ENCODE measurements at regions not wholly inside any gene's neighbourhood (a gene's known extent, or its start where the extent isn't known, plus 50 kb on each side); places are given as distances from the start of the nearest gene placed in this dataset.

DNA sequence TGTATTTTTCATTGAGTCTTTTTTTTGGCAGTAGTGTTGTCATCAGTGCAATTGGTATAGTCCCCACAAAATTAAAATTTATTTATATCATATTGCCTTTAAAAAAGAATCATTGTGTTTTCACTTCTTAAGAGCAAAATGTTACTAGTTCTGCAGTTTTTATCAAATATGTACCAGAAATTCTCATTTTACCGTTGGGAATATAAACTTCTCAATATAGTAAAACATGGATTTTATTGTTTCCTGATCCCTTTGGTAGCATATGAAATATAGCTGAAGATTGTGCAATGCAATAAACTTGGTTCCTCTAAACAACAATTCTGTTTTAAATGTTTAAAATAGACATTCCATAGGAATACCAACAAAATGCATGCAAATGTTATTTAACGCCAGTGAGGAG is 306.5 kb upstream of the PCDH20 start:
- no peak for DNase-seq

- DNase-seq, result no peak
Observed at GRCh38 chr13:61712621-61713020, 297.0 kb upstream of the PCDH20 start.

DNA sequence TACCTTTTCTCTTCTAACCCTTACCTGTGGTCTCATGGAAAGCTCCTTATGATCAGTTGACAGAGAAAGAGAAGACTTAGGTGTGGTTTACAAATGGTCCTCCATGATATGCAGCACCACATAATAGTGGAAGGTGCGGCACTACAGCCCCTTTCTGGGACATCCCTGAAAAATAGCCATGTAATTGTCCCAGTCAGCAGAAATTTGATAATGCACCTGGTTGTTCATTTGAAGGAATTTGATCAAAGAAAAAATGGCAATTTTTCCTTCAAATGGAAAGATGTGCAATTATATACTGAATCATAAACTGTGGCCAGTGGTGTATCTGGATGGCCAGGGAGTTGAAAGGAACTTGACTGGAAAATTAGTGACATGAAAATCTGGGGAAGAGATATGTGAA is 293.6 kb upstream of the PCDH20 start:
- DNase-seq, result no peak

DNA sequence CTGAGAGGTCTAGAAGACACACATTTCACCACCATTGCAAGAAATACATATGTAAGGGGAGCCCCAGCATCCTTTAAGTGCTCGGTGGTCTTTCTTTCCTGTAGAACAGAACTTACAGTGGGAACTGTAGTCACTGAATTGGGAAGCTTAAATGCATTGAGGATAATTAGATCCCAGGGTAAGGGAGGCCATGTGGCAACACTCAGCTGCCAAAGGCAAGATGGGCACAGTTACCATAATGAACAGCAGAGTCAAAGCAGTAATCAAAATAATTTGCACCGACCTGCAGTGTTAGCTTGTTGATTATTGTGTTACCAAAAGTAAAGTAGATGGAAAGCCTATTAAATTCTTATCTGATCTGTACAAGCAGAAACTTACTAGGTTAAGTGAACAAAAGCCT is 291.2 kb upstream of the PCDH20 start:
- DNase-seq, result no peak

DNA sequence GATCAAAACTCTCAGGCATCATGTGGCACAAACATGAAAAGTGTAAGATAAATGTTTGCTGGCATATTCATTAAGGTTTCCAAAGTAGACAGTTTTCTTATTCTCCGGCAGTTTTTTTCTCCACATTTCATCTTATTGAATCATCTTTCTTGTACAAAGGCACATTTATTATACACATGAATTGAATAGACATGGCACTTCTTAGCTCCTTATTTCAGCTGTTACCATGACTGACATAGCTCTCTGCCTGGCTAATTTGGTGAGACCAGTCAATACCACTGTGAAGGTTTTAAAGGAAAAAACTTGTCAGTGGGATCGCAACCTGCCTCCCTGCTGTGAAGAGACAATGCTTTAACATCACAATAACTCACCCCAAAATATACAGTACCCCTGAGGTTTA is 285.0 kb upstream of the PCDH20 start:
- DNase-seq, result no peak

GRCh38 chr13:61700181-61700580 is 284.5 kb upstream of the PCDH20 start:
- no peak for DNase-seq

GRCh38 chr13:61696676-61697075 is 281.0 kb upstream of the PCDH20 start:
- no peak for DNase-seq

DNA sequence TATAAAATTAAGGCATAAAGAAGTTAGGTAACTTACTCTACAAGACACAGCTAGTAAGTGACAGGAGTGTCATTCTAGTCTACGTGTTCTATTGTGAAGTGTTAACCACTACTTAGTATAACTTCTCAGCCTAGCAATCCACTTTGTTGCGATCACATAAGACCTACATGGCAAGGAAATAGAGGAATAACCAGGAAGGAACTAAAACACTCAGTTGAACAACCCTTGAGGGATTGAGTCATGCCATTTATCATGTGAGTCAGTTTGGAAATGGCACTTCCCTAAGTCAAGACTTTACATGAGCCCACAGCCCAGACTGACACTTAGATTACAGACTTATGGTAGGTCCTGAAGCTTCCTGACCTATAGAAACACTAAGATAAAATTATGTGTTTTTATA is 279.5 kb upstream of the PCDH20 start:
- DNase-seq, result no peak

DNA sequence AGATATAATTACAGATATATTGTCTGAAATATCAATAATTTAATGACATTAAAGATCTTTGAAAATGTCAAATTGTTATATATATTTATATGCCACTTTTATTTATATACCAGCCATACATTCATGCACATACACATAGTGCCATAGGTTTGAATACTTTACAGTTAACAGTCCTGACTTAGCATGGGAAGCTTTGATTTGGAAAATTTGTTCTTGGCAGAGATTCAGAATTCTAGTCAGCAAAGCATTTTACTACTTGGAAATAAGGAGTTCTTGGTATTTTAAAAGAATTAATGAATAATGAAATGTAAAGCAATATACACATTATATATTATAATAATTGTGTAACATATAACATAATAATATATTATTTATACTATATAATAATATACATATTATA is 277.0 kb upstream of the PCDH20 start:
- DNase-seq, result no peak

GRCh38 chr13:61685682-61686012 is 270.0 kb upstream of the PCDH20 start:
- DNase-seq, result no peak

DNA sequence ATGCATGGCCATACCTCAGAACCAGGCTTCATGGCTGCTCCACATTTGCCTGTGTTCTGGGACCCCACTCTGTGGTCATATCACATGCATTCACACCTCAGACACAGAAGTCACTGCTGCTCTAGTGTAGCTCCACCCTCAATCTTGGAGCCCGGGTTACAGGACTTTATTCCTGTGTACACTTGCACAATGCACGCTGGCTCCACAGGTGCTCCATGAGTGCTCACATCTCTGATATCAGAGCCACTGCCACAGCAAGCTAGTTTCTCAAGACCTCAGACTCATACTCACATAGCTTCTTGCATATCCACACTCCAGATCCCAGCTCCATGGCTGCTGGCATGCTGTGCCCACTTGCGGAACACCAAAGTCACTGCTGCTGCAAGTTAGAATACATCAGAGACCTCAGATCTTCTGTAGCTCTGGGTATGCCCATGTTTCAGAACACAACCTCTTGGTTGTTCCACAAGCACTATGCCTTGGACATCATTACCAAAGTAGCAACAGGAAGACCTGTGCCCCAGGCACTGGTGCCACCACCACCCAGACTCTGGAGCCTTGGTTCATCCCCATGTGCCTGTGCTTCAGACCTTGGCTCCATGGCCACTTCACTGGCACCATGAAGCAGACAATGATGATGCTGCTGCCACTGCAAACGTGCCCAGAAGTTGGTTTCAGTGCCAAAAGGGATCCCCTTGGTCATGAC is 269.5 kb upstream of the PCDH20 start:
- DNase-seq, result no peak

- DNase-seq, result no peak
Observed at GRCh38 chr13:61672756-61673155, 257.1 kb upstream of the PCDH20 start.

- DNase-seq, result no peak
Observed at GRCh38 chr13:61670384-61671161, 254.9 kb upstream of the PCDH20 start.

GRCh38 chr13:61664801-61665705 is 249.4 kb upstream of the PCDH20 start:
- no peak for DNase-seq

DNA sequence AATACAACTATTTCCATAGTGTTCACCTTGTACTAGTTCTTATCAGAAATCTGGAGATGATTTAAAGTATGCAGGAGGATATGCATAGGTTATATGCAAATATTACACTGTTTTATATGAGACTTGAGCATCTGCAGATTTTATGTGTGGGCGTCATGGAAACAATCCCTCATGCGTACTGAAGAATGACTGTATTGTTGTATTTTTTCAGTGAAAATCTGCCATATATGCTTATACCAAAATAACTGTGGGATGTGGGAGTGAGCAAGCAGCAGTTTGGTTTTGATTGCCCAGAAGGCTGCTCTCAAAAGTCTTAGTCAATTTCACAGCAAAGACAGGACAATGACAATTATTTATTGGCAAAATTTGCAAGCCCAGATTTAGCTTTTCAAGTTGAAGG is 238.8 kb upstream of the PCDH20 start:
- no peak for DNase-seq

DNA sequence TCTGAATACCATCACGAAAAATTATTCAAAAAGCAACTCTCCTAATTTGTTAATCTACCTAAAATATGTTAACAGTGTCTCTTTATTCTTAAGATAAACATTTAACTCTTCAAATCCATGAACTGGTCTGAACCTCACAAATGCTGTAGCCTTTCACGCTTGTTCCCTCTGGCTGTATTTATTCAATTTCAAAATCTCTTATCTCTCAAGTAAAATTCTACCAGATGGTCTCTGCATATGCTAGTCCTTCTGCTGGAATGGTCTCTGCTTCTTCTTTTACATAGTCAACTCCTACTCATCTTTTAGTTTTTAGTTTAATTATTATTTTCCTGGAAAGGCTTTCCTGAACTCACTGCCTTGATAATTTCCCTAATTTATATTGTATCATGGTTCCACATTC is 232.9 kb upstream of the PCDH20 start:
- no peak for DNase-seq

- no peak for DNase-seq
Observed at GRCh38 chr13:61612192-61612591, 196.5 kb upstream of the PCDH20 start.

- no peak for DNase-seq
Observed at GRCh38 chr13:61608138-61608537, 192.5 kb upstream of the PCDH20 start.

DNA sequence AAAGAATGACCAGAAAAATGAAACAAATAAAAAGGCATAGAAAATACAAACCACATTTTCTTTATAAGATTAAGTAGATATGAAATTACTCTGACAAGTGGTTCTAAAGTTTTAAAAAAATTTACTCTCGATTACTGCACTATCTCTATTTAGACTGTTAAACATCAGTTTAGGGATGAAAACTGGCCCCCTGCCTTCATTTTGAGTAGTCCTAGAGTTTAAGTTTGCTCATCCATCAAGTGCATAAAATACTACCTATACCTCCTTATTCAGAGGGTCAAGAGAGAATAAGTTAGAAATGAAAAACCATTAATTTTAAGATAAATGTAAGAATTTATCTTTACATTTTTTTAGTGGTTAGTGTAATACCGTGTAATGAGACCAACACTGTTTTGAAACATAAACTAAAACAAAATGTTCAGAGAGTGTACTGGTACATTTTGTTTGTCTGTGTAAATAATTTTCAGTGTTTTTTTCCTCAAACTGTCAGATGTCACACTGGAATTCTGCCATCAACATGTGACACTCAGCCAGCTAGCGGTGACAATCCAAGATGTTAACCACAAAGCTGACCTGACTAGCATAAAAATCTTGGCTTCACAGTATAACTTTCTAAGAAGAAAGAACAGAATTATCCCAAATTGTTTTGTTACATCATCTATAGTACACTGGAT is 184.8 kb upstream of the PCDH20 start:
- no peak for DNase-seq

DNA sequence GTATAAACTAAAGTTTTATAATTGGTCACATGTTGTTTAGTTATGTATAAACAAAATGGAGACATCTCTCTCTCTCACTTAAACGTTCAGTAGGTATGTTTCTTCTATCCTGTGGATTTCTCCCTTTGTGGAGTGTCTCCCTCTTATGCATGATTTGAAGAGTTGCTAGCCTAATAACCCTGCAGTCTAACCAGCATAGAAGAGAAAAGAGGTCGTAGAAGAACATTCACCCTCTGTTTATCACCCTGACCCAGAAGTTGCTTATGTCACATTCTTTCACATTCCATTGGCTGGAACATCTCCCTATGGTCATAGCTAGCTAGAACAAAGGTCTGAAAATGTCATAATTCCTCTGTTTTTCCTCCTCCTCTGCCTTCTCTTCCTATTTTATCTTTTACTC is 176.8 kb upstream of the PCDH20 start:
- no peak for DNase-seq

DNA sequence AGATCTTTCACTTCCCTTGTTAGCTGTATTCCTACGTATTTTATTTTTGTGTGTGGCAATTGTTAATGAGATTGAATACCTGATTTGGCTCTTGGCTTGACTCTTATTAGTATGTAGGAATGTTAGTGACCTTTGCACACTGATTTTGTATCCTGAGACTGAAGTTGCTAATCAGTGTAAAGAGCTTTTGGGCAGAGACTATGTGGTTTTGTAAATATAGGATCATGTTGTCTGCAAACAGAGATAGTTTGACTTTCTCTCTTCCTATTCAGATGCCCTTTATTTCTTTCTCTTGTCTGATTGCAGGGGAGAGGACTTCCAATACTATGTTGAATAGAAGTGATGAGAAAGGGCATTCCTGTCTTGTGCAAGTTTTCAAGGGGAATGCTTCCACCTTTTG is 160.3 kb upstream of the PCDH20 start:
- no peak for DNase-seq

- DNase-seq, result no peak
Observed at GRCh38 chr13:61563645-61564044, 148.0 kb upstream of the PCDH20 start.

- DNase-seq, result no peak
Observed at GRCh38 chr13:61546911-61547310, 131.3 kb upstream of the PCDH20 start.
